ENCODE measurements at regions not wholly inside any gene's neighbourhood (a gene's known extent, or its start where the extent isn't known, plus 50 kb on each side); places are given as distances from the start of the nearest gene placed in this dataset.
A peak's percentile ranks its signal among the peaks of the same experiment; 100 is the strongest.

DNA sequence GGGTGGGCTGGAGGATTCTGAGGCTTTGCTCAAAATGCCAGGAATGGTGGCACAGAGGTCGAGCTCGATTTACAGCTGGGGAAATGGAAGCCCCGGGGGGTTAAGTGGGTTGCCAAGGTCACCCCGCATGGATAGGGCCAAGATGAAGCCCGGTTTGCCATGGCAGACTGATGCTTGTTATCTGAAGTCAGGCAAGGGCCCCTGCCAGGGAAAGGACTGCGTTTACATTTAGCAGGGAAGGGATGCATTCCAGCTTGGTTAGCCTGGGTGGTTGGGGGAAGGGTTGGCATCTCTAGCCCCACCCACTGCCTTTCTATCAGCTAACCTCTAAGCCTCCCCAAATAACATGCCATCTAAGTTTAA, 79.0 kb downstream of the RPLP1 start:
- intact Hi-C loops (cut with DNase I) = no loop called here
- no peak overlapping the region for H3K4me3 ChIP-seq
- no peaks in the 10 kb centered on the region for H3K27me3 ChIP-seq
- H3K36me3 ChIP-seq = no peaks in the 10 kb centered on the region
- TF ChIP-seq POLR2AphosphoS5 (IDR thresholded peaks at IDR 0.05) (no peak), POLR2A (IDR thresholded peaks at IDR 0.05) (no peak), EP300 (IDR thresholded peaks at IDR 0.05) (no peak), CTCF (IDR thresholded peaks at IDR 0.05) (no peak)
- H3K9me3 ChIP-seq = no peaks in the 10 kb centered on the region
- 67 to 74% methylated on average over 6 of the region's 6 CpGs for WGBS, 2 donors
- H3K4me1 ChIP-seq = peaks cover 0 to 15% (median 14%) of the 10 kb centered on the region in 4 donors
- DNase-seq = no peak
- peak overlapping the region in 3 of 4 donors; percentile 0 to 34 (median 32) for H3K27ac ChIP-seq

- intact Hi-C loops (cut with DNase I) = no loop called here
- Histone ChIP-seq H3K36me3 (no peaks in the 10 kb centered on the region), H3K4me3 (no peak overlapping the region), H3K4me1 (peaks cover 0 to 15% (median 14%) of the 10 kb centered on the region in 4 donors), H3K27ac (no peak overlapping the region), H3K9me3 (no peaks in the 10 kb centered on the region), H3K27me3 (no peaks in the 10 kb centered on the region)
- TF ChIP-seq EP300 (IDR thresholded peaks at IDR 0.05) (no peak), POLR2A (IDR thresholded peaks at IDR 0.05) (no peak), CTCF (IDR thresholded peaks at IDR 0.05) (no peak), POLR2AphosphoS5 (IDR thresholded peaks at IDR 0.05) (no peak)
- DNase-seq = no peak
- WGBS, 2 donors = 81 to 89% methylated on average over 1 of the region's 1 CpG
Observed at GRCh38 chr15:69532066-69532465, 79.4 kb downstream of the RPLP1 start.

DNA sequence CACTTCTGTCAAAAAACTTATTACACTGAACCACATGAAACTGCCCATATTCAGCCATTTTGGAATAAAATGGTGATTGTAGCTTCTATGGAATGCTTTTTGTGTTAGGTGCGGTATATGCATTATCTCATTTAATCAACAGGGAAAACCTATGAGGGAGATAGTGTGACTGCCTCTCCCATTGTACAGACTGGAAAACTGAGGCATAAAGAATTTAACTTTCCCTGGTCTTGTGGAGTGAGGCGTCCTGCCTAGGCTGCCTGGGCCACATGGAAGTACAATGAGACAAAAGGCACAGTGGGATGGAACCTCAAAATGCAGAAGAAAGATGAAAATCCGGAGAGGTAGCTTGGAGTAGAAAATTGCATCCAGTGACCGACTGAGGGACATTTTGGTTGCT, 80.2 kb downstream of the RPLP1 start:
- no peak overlapping the region for H3K27ac ChIP-seq
- no peaks in the 10 kb centered on the region for H3K27me3 ChIP-seq
- H3K9me3 ChIP-seq = no peaks in the 10 kb centered on the region
- DNase-seq = no peak
- no peaks in the 10 kb centered on the region for H3K36me3 ChIP-seq
- WGBS, 2 donors = 94 to 95% methylated on average over 4 of the region's 4 CpGs
- intact Hi-C loops (cut with DNase I) = no loop called here
- TF ChIP-seq EP300 (IDR thresholded peaks at IDR 0.05) = no peak
- no peak for TF ChIP-seq CTCF (IDR thresholded peaks at IDR 0.05)
- no peak overlapping the region for H3K4me3 ChIP-seq
- peaks cover 0 to 15% (median 14%) of the 10 kb centered on the region in 4 donors for H3K4me1 ChIP-seq

GRCh38 chr15:69533522-69533921, 80.9 kb downstream of the RPLP1 start:
- Histone ChIP-seq H3K4me1 (peaks cover 0 to 15% (median 14%) of the 10 kb centered on the region in 4 donors), H3K27ac (no peak overlapping the region), H3K27me3 (no peaks in the 10 kb centered on the region), H3K4me3 (no peak overlapping the region), H3K9me3 (no peaks in the 10 kb centered on the region), H3K36me3 (no peaks in the 10 kb centered on the region)
- TF ChIP-seq CTCF (IDR thresholded peaks at IDR 0.05) (no peak), POLR2A (IDR thresholded peaks at IDR 0.05) (no peak), POLR2AphosphoS5 (IDR thresholded peaks at IDR 0.05) (no peak), EP300 (IDR thresholded peaks at IDR 0.05) (no peak)
- 64 to 72% methylated on average over 5 of the region's 5 CpGs for WGBS, 2 donors
- intact Hi-C loops (cut with DNase I) = no loop called here
- DNase-seq = no peak

GRCh38 chr15:69535101-69535638, 82.6 kb downstream of the RPLP1 start:
- TF ChIP-seq CTCF (IDR thresholded peaks at IDR 0.05) (no peak), POLR2AphosphoS5 (IDR thresholded peaks at IDR 0.05) (no peak), POLR2A (IDR thresholded peaks at IDR 0.05) (no peak), EP300 (IDR thresholded peaks at IDR 0.05) (no peak)
- WGBS, 2 donors = 88 to 89% methylated on average over 4 of the region's 4 CpGs
- Histone ChIP-seq H3K4me3 (no peak overlapping the region), H3K36me3 (no peaks in the 10 kb centered on the region), H3K27me3 (no peaks in the 10 kb centered on the region), H3K9me3 (no peaks in the 10 kb centered on the region), H3K4me1 (peaks cover 0 to 15% (median 14%) of the 10 kb centered on the region in 4 donors), H3K27ac (no peak overlapping the region)
- no peak for DNase-seq
- intact Hi-C loops (cut with DNase I) = no loop called here

Data from sigmoid colon (tissue), 6 donors.